Keratinocyte (primary cell): ENCODE measurements at regions not wholly inside any gene's neighbourhood (a gene's known extent, or its start where the extent isn't known, plus 50 kb on each side); places are given as distances from the start of the nearest gene placed in this dataset.

Source experiments
- DNase-seq: peaks from one replicate; pipeline ENCODE4 v3.0.0-alpha.2; 2011; ENCODE audit warnings: low read depth, missing footprints, low spot score
- FAIRE-seq: peaks from 2 replicates; lab custom pipeline; 2011; peaks lifted over from hg19 to GRCh38; lab: Jason Lieb, UNC
- H2AFZ ChIP-seq: 2 replicates; pipeline ENCODE4 v1.6.0; 2012; ENCODE audit warnings: low read length, control low read depth, inconsistent platforms; ENCODE audit not compliant: control insufficient read depth
- H3K27ac ChIP-seq: 2 replicates; pipeline ENCODE4 v1.5.1; 2011; ENCODE audit warnings: low read length; ENCODE audit not compliant: control insufficient read depth, insufficient read depth
- H3K27me3 ChIP-seq: 3 replicates; pipeline ENCODE4 v1.6.0; 2011; ENCODE audit warnings: low read length; ENCODE audit not compliant: control insufficient read depth, insufficient read depth; ENCODE audit errors: extremely low read depth
- H3K36me3 ChIP-seq, 2 experiments: 2 replicates in 1 of 2; 3 replicates in 1 of 2; pipeline ENCODE4 v1.5.1; 2011; ENCODE audit warnings: low read length in 2 of 2, mild to moderate bottlenecking in 1 of 2; ENCODE audit not compliant: control insufficient read depth in 2 of 2, insufficient read depth in 2 of 2; ENCODE audit errors: extremely low read depth in 1 of 2
- H3K4me1 ChIP-seq: 3 replicates; pipeline ENCODE4 v1.5.1; 2011; ENCODE audit warnings: low read length; ENCODE audit not compliant: control insufficient read depth, insufficient read depth; ENCODE audit errors: extremely low read depth
- H3K4me2 ChIP-seq: 3 replicates; pipeline ENCODE4 v1.6.0; 2011; ENCODE audit warnings: low read depth, low read length; ENCODE audit not compliant: control insufficient read depth, insufficient read depth; ENCODE audit errors: extremely low read depth
- H3K4me3 ChIP-seq, 3 experiments: fragments of 200-600 bp in 1 of 3; sonication (generic) in 1 of 3; 2 replicates in 2 of 3; 3 replicates in 1 of 3; pipeline ENCODE4 v1.5.1; 2011 to 2016; ENCODE audit warnings: low read length in 3 of 3, mild to moderate bottlenecking in 3 of 3, control low read depth in 2 of 3, inconsistent platforms in 1 of 3, low read depth in 1 of 3, mixed read lengths in 1 of 3, mixed run types in 1 of 3, moderate library complexity in 1 of 3; ENCODE audit not compliant: control insufficient read depth in 2 of 3, insufficient read depth in 2 of 3; ENCODE audit errors: extremely low read depth in 1 of 3
- H3K79me2 ChIP-seq: 2 replicates; pipeline ENCODE4 v1.6.0; 2012; ENCODE audit warnings: low read length; ENCODE audit not compliant: control insufficient read depth, insufficient read depth
- H3K9ac ChIP-seq: 3 replicates; pipeline ENCODE4 v1.6.0; 2011; ENCODE audit warnings: low read length; ENCODE audit not compliant: control insufficient read depth, insufficient read depth; ENCODE audit errors: extremely low read depth
- H3K9me1 ChIP-seq: 3 replicates; pipeline ENCODE4 v1.6.0; 2011; ENCODE audit warnings: low read length; ENCODE audit not compliant: control insufficient read depth, insufficient read depth; ENCODE audit errors: extremely low read depth
- H3K9me3 ChIP-seq: 2 replicates; pipeline ENCODE4 v1.5.1; 2012; ENCODE audit warnings: low read depth, low read length; ENCODE audit not compliant: control insufficient read depth
- H4K20me1 ChIP-seq: 3 replicates; pipeline ENCODE4 v1.6.0; 2011; ENCODE audit warnings: low read length; ENCODE audit not compliant: control insufficient read depth, insufficient read depth; ENCODE audit errors: extremely low read depth
- CTCF ChIP-seq, 3 experiments: IDR thresholded peaks in 1 of 3; conservative IDR thresholded peaks in 1 of 3; optimal IDR thresholded peaks in 1 of 3; 2 replicates in 2 of 3; 3 replicates in 1 of 3; pipeline versions ENCODE3 to v1.5.1; 2011; ENCODE audit warnings: low read length in 3 of 3, mild to moderate bottlenecking in 3 of 3, moderate library complexity in 2 of 3, control low read depth in 1 of 3, inconsistent platforms in 1 of 3; ENCODE audit not compliant: insufficient read depth in 2 of 3; ENCODE audit errors: extremely low read depth in 1 of 3
- EZH2 ChIP-seq: IDR thresholded peaks from one replicate; pipeline ENCODE4 v1.6.1; 2012; ENCODE audit warnings: inconsistent platforms, mild to moderate bottlenecking, low read length, moderate library complexity
- dilution Hi-C: fragments of 300-500 bp; cut with MboI; formaldehyde crosslinking; loops from one replicate; pipeline ENCODE4 v1.7.0; 2020; ENCODE audit warnings: low sequenced_read_pairs; ENCODE audit not compliant: extremely low pct_ligation_motif_present

- TF ChIP-seq EZH2 (no peak), CTCF (optimal IDR thresholded peaks at IDR 0.05 in 1 of 3, IDR thresholded peaks at IDR 0.05 in 1 of 3, conservative IDR thresholded peaks at IDR 0.05 in 1 of 3; ENCODE audit: extremely low read depth in 1 of 3, insufficient read depth in 2 of 3, low read length in 3 of 3) (no peak)
- Histone ChIP-seq H3K9ac (no peak overlapping the region), H3K36me3 (no peaks in the 10 kb centered on the region), H3K79me2 (no peaks in the 10 kb centered on the region), H3K4me2 (no peak overlapping the region), H2AFZ (no peak overlapping the region), H3K27ac (no peak overlapping the region), H3K9me3 (no peaks in the 10 kb centered on the region), H3K4me3 (no peak overlapping the region), H3K9me1 (no peaks in the 10 kb centered on the region), H3K4me1 (no peaks in the 10 kb centered on the region), H3K27me3 (no peaks in the 10 kb centered on the region), H4K20me1 (no peaks in the 10 kb centered on the region)
- dilution Hi-C loops = no loop called here
- no peak for DNase-seq
- FAIRE-seq = no peak
Measured at GRCh38 chr6:130655586-130655985, 171.6 kb upstream of the SMLR1 start.

GRCh38 chr6:130661077-130661476 is 166.1 kb upstream of the SMLR1 start:
- Histone ChIP-seq H4K20me1 (no peaks in the 10 kb centered on the region), H3K4me2 (no peak overlapping the region), H3K36me3 (no peaks in the 10 kb centered on the region), H3K9me3 (no peaks in the 10 kb centered on the region), H3K79me2 (no peaks in the 10 kb centered on the region), H3K4me3 (no peak overlapping the region), H3K27ac (no peak overlapping the region), H2AFZ (no peak overlapping the region), H3K9ac (no peak overlapping the region), H3K4me1 (no peaks in the 10 kb centered on the region), H3K9me1 (no peaks in the 10 kb centered on the region), H3K27me3 (no peaks in the 10 kb centered on the region)
- dilution Hi-C loops = no loop called here
- TF ChIP-seq EZH2 (no peak), CTCF (optimal IDR thresholded peaks at IDR 0.05 in 1 of 3, IDR thresholded peaks at IDR 0.05 in 1 of 3, conservative IDR thresholded peaks at IDR 0.05 in 1 of 3; ENCODE audit: extremely low read depth in 1 of 3, insufficient read depth in 2 of 3, low read length in 3 of 3) (no peak)
- DNase-seq (no peak), FAIRE-seq (no peak)
